COLO668 (cell line): ENCODE measurements at regions not wholly inside any gene's neighbourhood (a gene's known extent, or its start where the extent isn't known, plus 50 kb on each side); places are given as distances from the start of the nearest gene placed in this dataset.
"Not testable (repeated sequence)": the region's sequence is repeated elsewhere in the genome, so short reads cannot be mapped to it uniquely, and the experiment has no call there.

Source experiments
- DNase-seq: peaks from one replicate; lab custom pipeline; 2025; ENCODE audit not compliant: unreplicated experiment; lab: John Stamatoyannopoulos, UW

GRCh38 chr6:20340068-20340848, 61.4 kb upstream of the E2F3 start:
- no peak for DNase-seq

GRCh38 chr6:20341096-20341495, 60.6 kb upstream of the E2F3 start:
- no peak for DNase-seq

GRCh38 chr6:20341564-20341963, 60.1 kb upstream of the E2F3 start:
- DNase-seq = no peak

- DNase-seq = not testable (repeated sequence)
Measured at GRCh38 chr6:20346948-20347347, 54.7 kb upstream of the E2F3 start.

- DNase-seq = no peak
Measured at GRCh38 chr6:20348041-20348440, 53.6 kb upstream of the E2F3 start.

- DNase-seq = no peak
Measured at GRCh38 chr6:20349225-20349624, 52.5 kb upstream of the E2F3 start.

GRCh38 chr6:20350215-20350614, 51.5 kb upstream of the E2F3 start:
- no peak for DNase-seq

- DNase-seq = no peak
Measured at GRCh38 chr6:20351534-20351933, 50.1 kb upstream of the E2F3 start.
